Activated T-helper 1 cell treated with anti-CD3 and anti-CD28 coated beads, Interleukin-2, amount 50 U/mL, for 16 hours (primary cell): ENCODE measurements at regions not wholly inside any gene's neighbourhood (a gene's known extent, or its start where the extent isn't known, plus 50 kb on each side); places are given as distances from the start of the nearest gene placed in this dataset.

Experiments
- DNase-seq, 2 donors: peaks; one replicate each; pipeline ENCODE4 v3.0.0-alpha.2; 2020; ENCODE audit warnings: low read depth in 1 of 2, low spot score in 1 of 2

GRCh38 chr4:24248674-24249630 lies 335.4 kb downstream of the DHX15 start:
- DNase-seq: no peak

GRCh38 chr4:24245491-24245820 lies 338.9 kb downstream of the DHX15 start:
- DNase-seq: no peak

- DNase-seq: no peak
These were observed 339.5 kb downstream of the DHX15 start for GRCh38 chr4:24244663-24245490.

- DNase-seq: no peak
These were observed 340.7 kb downstream of the DHX15 start for GRCh38 chr4:24243641-24244040.

GRCh38 chr4:24241511-24241910 lies 342.8 kb downstream of the DHX15 start:
- DNase-seq: no peak

- DNase-seq: no peak
These were observed 343.7 kb downstream of the DHX15 start for GRCh38 chr4:24240655-24241054.

- DNase-seq: no peak
These were observed 346.6 kb downstream of the DHX15 start for GRCh38 chr4:24237709-24238108.

GRCh38 chr4:24236532-24236931 lies 346.7 kb upstream of the PPARGC1A start:
- no peak for DNase-seq

- no peak for DNase-seq
These were observed 346.3 kb upstream of the PPARGC1A start for GRCh38 chr4:24236120-24236519.

- no peak for DNase-seq
These were observed 345.8 kb upstream of the PPARGC1A start for GRCh38 chr4:24235618-24236017.

- DNase-seq: no peak
These were observed 344.5 kb upstream of the PPARGC1A start for GRCh38 chr4:24234288-24234848.

- no peak for DNase-seq
These were observed 341.1 kb upstream of the PPARGC1A start for GRCh38 chr4:24230955-24231354.

GRCh38 chr4:24229978-24230377 lies 340.1 kb upstream of the PPARGC1A start:
- no peak for DNase-seq

- DNase-seq: no peak
These were observed 338.8 kb upstream of the PPARGC1A start for GRCh38 chr4:24228692-24229091.

- DNase-seq: no peak
These were observed 336.8 kb upstream of the PPARGC1A start for GRCh38 chr4:24226667-24227066.

- no peak for DNase-seq
These were observed 336.2 kb upstream of the PPARGC1A start for GRCh38 chr4:24226023-24226422.

GRCh38 chr4:24224446-24224845 lies 334.6 kb upstream of the PPARGC1A start:
- DNase-seq: no peak

GRCh38 chr4:24219209-24219608 lies 329.4 kb upstream of the PPARGC1A start:
- no peak for DNase-seq

GRCh38 chr4:24218566-24218965 lies 328.7 kb upstream of the PPARGC1A start:
- no peak for DNase-seq

GRCh38 chr4:24214796-24215195 lies 324.9 kb upstream of the PPARGC1A start:
- no peak for DNase-seq

GRCh38 chr4:24213961-24214360 lies 324.1 kb upstream of the PPARGC1A start:
- DNase-seq: no peak

- no peak for DNase-seq
These were observed 322.8 kb upstream of the PPARGC1A start for GRCh38 chr4:24212642-24213041.
